Amniotic epithelial cell (primary cell): ENCODE measurements at regions not wholly inside any gene's neighbourhood (a gene's known extent, or its start where the extent isn't known, plus 50 kb on each side); places are given as distances from the start of the nearest gene placed in this dataset.
"Not testable (repeated sequence)": the region's sequence is repeated elsewhere in the genome, so short reads cannot be mapped to it uniquely, and the experiment has no call there.

Experiments
- DNase-seq: peaks from one replicate; pipeline ENCODE4 v3.0.0-alpha.2; 2010; ENCODE audit warnings: low read depth

DNA sequence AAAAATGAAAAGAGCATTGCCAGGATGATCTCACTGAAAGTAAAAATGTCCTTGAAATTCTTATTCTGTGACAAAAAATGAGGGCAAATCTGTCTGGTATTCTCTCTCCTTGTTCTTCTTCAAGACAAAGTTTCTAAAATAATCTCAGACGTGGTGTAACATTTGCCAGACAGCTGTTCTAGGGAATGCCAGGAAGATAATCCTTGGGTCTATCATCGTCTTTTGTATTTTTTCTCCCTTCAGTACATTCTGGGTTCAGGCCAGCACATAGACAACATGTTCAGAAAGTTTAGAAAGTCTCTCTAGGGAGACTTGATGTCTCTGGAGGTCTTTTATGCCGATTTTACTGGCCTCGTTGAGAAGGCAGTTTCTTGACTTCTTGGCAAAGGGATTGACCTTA lies 121.2 kb upstream of the HES1 start:
- no peak for DNase-seq

DNA sequence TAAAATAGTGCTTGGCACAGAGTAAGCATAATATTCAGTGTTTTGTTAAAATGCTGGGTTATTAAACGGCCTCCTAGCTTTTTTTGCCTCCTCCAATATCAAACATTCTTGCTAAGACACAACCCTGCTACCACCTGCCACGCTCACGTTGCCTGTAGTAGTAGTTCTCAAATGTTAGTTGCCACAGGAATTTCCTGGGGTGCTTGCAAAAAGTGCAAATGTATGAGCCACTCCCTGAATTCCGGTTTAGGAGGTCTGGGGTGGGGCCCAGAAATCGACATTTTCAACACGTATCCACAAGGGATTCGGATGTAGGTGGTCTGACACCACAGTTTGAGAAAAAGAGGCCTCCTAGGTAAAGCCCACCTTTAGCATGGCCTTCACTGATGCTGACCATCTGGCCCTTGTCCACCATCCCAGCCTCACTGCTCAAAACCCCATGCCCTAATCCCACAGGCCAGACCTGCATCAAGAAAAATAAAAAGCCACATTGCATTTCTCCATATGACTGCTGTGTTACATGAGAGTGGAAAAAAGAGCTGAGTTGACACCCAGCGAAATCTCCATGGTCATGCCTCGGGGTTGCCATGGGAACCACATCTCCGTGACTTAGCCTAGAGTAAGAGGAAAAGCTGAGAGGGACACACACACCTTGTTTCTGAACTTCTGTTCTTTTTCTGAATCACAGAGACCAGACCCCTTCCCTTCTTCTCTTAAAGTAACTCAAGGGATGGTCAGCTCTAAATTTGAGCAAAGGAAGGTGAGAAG lies 116.4 kb upstream of the HES1 start:
- no peak for DNase-seq

DNA sequence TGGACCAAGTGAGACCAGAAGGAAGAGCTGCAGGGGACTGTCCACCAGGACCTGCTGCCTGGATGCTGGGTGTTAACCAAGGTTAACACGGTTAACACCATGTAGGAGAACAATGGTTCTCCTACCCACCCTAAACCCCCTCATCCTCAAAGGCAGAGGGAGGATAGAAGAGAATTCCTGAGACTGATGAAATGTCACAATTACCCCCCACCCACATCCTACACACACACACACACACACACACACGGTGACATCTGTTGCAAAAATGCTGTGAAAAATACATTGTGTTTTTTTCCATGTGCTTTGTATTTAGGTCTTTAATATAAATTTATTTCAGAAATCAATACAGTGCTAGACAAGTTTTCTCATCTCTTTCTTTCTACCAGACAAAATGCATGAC lies 113.9 kb upstream of the HES1 start:
- no peak for DNase-seq

DNA sequence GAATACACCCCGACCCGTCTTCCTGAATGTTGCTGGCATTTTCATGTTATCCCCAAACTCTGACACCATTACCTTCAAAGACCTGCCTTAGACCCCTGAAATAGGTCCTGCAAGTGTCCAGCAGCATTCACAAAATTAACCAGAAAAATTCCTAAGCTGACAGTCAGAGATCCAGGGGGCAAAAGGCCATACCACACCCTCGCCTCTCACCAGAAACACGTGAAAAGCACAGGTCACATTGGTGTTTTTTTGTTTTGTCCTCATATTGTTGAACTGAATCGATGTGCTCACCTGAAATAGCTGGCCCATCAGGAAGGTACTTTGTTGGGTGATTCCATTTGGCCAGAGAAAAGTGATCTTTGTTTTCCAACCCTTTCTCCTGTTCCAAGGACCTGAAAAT lies 113.1 kb upstream of the HES1 start:
- DNase-seq, result no peak

DNA sequence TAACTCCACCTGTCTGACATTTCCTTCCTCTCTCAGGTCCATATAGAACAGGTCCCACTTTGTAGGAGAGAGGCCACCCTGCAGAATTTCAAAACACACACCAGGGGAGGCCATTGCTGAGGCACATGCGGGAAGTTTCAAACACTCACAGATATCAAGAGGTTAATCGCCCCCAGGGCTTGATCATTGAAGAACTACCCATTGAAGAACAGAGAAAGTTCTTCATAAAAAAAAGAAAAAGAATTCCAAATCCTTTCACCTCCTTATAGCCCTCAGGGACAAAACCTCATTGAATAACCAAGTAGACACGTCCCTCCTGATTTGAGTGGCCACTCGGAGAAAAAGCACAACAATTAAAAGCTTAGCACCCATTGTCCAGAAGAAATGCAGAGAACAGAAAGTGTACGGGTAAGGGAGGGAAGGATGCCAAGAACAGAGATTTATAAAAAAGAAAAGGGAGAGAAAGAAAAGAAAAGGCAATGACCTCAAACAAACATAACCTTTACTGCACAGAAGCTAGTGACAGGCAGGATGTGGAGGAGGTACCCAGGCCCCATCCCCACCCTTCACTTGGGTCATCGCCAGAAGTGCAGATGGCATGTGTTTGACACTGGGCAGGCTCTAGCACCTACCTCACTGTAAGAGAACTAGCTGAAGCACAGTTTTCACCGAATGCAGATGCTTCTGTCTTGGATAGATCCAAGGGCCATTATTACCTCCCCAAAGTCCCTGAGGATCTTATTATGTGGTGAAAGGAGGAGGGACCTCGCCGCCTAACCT lies 112.3 kb upstream of the HES1 start:
- no peak for DNase-seq

DNA sequence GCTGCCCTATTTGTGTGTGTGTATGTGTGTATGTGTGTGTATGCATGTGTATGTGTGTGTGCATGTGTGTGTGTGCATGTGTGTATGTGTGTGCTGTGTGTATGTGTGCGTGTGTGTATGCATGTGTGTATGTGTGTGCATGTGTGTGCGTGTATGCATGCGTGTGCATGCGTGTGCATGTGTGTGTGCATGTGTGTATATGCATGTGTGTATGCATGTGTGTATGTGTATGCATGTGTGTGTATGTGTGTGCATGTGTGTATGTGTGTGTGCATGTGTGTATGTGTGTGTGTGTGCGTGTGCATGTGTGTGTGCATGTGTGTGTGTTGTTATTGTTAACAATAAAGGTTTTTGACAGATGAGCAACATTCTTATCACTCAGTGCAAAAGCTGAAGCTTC lies 110.8 kb upstream of the HES1 start:
- no peak for DNase-seq

DNA sequence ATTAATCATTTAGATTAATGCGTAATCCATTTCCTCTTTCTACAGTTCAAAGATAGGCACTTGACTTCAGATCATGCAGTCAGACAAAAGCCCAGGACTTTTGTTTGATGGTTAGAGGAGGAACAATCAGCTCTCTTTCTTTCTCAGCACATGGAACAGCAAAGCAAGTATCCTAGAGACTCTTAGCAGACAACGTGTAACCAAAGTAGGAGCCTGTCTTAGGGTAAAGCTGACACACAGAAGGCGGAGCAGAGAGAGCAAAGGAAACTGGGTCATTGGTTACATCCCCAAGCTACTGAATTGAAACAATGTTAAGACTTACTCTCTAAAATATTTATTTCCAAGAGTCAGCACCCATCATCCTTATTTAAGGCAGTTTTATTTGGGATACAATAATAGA lies 110.0 kb upstream of the HES1 start:
- DNase-seq, result no peak

DNA sequence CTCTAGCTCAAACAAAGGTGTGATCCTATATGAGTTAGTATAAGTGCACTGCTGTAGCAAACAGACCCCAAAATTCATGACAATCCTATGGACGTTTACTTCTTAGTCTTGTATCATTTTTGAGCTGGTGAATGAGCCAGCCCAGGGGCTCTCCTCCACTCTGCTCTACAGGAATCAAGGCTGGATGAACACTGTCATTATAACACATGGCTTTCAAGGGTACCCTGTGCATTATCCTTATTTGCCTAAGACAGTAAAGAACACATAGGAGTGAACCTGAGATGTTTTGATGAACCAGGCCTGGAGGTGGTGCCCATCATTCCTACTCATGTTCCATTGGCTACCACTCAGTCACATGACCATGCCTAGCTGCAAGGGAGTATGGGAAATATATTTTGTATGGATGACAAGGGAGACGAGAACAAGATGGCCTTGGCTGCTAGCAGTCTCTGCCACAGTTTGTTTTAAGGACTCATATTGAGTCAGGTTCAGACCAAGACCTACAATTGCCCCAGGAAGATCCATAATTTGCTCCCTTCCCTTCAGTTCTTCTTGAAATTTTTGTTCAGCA lies 107.4 kb upstream of the HES1 start:
- no peak for DNase-seq

DNA sequence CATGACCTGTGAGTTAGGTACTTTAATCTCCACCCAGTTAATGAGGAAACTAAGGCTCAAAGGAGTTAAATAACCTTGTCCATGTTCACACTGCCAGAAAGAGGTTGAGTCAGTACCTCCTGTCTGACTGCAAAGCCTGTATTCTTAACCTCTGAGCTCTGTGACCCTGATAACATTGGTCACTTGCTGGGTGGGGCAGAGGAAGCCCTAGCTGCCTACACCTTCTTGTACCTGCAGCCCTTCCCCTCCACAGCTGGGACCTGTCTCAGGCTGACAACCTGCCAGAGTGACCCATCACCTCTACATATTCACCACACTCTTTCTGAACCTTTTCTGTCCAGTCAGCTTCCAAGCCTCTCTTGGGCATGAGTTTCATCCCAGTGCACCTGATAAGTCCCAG lies 106.1 kb upstream of the HES1 start:
- DNase-seq, result no peak

DNA sequence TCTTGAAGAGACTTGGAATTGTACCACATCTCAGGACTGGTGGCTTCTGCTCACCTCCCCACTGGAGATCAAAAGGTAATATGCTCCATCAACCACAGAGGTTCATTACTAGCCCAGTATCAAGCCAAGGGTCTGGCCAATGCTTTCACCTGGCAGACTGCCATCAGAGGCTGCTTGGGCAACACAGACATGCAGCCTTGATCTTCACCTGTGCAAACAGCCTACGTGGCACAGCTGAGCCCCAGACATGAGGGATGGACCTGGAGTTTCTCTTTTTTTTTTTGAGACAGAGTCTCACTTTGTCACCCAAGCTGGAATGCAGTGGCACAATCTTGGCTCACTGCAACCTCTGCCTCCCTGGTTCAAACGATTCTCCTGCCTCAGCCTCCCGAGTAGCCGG lies 105.6 kb upstream of the HES1 start:
- no peak for DNase-seq

DNA sequence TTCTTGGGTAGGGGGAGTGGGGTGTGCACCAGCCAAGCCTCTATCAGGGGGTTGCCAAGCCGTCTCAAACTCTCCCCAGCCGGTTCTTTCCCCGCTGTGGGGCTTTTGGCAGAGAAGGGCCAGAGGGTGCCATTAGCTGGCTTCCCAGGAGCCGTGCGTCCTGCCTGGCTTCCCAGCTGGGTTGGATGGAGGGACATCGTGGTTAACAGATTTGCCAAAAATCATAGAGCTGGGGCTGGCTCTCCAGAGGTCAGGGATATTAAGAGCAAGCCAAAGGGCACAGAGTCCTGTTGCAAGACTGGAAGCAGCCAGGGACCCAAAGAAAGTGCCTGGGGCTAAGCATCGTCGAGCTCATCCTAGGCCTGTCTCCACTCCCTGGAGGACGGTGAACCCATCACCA lies 104.6 kb upstream of the HES1 start:
- DNase-seq, result no peak

DNA sequence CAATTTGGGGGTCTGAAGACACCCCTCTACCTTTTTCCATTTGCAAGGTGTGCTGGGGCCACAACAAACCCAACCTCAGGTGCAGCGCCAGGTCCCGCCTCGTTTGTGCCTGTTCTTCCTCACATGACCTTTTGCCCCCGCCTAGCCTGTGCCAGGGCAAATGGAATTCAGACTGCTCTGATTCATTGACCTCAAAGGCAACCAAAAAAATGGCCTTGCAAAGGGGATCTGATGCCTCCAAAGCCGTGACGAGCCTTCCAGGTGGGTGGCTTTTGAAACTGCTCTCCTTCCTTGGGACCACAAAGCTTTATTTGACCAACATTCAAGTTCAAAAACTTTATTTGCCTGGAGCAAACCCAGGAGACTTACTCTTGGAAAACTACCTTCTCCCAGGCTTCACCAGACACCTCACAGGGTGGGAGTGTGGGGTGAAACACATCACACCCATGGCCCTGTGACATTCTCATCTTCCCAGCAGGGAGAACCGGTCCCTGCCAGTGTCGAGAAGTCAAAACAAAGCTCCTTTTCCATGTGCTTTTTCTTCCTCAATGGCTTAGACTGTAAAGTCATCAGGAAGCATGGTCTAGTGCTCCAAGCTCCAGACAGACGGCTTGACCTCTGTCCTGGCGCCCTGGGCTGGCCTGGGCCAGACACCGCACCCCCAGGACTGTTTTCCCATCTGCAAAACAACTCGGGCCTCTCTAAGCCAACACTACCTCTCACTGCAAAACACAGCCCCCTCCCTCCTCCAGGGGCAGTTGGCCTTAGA lies 103.9 kb upstream of the HES1 start:
- peak; percentile 27 for DNase-seq

DNA sequence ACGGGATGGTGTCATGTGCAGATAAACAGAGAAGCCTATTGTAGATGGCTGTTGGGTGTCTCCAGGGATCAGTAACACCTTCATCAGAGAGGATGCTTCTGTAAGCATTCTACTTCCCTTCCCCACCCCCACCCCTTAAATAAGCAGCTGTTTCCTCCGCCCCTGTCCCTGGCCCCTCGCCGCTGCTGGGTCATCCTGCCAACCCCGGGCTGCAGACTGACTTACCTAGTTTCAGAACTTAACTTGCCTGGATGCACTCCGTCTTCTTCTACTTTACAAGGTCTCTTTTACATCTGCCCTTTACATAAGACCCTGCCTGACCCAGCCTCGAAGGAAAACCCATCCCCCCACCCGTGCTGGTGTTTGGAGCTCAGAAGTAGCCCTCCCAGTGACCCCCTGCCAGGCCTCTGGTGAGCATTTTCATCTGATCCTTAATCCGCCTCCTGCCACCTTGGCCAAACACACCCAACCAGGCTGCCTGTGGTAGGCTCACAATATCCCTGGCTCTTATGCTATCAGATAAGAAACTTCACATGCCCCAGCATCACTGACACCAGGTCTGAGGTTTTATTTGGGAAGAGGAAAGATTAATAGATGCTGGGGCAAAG lies 103.0 kb upstream of the HES1 start:
- no peak for DNase-seq

DNA sequence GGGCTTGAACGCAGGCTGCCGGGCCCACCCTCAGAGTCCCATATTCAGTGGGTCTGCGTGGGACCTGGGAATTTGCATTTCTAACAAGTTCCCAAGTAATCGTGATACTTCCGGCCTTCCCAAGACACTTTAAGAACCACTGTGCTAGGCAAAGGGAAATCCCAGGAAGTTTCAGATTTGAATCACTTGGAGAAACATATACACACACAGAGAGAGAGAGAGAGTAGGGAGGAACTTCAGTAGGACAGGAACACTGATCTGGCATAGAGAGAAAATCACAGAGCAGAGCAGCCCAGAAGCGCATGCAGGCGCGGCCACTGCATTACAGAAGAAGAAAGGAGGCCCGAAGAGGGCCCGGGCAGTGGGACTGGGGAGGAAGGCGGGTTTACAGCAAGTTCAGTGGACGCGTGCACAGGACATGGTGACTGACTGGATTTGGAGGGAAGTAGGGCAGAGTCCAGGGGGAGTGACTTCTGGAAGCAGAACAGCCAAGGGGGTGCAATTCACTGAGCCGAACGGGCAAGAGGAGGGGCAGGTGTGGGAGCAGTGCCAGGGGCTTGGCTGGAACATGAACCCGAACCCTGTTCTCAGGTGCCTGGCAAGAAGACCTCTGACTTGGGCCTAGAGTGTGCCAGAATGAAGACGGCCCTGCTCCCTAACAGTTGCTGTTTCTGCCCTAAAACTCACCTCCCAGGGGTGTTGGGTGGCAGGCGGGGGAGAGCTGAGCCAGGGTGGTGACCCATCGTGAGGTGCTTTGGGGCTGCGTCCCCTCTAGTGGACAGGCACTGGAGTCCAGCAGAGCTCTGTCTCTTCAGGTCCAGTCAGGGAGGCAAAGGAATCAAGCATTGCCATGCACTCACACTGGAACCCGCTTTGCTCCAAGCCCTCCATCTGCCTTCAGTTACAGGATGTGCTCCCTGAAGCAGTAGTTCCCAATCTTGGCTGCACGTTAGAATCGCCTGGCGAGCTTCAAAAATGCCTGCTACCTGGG lies 101.3 kb upstream of the HES1 start:
- no peak for DNase-seq

DNA sequence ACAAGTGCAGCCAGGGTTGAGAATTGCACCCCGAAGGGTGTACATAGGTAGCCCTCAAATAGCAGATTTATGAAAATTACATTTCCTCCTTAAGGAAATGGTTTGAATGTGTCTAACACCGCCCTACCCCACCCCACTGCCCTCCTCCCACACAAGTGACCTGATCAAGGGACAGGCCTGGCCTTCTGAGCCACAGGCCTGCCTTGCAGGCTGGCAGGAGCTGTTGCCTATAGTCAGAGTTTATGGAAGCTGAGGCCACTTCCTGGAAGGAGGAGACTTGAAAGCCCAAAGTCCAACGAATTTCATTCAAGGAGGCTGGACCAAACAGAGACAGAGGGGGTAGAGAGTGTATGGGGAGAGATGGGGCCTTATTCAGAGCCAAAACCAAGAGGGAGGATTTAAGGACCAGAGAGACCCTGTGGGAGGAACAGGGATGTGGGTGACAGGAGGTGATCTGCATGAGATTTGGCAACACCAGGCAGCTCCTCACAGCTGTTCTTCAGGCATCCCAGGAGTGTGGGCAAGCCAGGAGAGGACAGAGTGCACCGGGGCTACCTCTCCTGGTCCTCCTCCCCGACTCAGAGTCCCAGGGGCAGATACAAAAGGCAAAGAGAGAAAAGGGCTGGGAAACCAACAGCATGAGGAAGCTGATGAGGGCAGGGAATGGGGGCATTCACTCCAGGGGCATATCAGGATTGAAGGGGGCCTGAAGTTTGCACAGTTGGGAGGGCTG lies 100.4 kb upstream of the HES1 start:
- DNase-seq, result no peak

DNA sequence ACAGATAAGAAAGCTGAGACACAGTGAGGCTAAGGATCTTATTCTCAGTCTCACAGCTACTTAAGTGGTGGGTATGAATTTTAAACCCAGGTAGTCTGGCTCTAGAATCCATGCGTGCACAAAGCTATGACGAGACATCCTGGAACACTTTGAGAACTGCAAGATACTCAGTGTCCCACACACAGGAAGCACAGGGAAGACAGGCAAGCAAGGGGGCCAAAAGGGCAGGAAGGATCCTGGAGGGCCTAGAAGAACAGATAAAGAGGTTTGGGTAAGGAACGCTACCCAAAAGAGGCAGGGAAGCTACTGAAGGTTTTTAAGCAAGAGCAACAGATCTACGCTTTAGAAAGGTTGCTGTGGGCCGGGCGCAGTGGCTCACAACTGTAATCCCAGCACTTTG lies 99.1 kb upstream of the HES1 start:
- DNase-seq, result no peak

DNA sequence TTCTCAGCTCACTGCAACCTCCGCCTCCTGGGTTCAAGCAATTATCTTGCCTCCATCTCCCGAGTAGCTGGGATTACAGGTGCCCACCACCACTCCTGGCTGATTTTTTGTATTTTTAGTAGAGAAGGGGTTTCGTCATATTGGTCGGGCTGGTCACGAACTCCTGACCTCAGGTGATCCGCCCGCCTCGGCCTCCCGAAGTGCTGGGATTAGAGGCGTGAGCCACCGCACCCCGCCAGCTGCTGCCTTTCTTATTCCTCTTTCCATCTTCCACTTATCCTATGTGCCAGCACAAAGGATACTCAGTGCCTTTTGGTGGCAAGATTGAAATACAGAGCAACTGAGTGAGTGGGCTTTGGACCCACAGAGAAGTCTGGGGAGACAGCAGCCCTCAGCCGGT lies 97.6 kb upstream of the HES1 start:
- DNase-seq, result not testable (repeated sequence)

DNA sequence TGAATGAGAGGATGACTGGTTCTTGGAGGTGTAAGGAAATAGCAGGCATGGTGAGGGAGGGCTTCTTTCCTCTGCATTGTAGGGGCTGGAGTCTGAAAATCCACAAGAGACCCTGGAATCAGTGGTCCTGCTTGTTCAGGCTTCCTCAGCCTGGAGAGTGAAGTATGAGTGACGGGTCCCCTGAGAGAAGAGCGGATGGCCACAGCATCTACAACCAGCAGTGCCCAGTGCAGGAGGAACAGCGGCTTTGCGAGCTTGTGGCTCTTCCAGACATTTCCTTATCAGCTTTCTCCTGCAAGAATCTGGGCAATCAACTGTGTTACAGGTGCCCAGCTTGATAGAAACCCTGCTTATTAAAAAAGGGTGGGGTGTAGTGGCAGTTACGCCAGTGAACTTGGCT lies 97.0 kb upstream of the HES1 start:
- DNase-seq, result no peak

DNA sequence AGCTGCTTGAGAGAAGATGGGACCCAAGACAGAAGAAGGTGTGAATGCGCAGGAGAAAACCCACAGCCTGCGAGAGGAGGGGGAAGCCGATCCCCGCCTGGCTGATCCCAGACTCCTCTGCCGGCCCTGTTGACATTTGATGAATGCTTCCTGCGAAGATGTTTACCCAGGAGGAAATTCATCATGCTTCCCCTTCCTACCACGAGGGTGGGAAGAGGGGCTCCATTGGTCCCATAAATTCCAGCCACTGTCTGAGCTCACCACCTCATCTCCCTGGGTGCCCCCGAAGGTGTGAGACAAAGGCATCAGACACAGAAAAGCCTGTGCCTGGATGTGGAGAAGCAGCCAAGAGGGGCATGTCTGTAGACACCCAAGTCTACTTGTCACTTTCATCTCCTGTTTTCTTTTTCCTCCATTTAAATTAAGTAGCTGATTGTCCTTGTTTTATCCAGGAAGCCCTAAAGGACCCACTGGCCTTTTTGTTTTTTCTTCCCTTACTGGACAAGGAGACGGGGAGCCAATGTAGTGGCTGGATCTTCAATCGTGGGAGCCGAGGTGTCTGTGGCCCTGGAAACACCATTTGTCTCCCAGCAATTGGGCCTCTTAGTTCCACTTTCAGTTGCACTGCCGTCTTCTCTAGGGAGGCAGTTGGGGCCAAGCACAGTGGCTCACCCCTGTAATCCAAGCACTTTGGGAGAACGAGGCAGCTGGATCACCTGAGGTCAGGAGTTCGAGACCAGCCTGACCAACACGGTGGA lies 95.3 kb upstream of the HES1 start:
- DNase-seq, result no peak

DNA sequence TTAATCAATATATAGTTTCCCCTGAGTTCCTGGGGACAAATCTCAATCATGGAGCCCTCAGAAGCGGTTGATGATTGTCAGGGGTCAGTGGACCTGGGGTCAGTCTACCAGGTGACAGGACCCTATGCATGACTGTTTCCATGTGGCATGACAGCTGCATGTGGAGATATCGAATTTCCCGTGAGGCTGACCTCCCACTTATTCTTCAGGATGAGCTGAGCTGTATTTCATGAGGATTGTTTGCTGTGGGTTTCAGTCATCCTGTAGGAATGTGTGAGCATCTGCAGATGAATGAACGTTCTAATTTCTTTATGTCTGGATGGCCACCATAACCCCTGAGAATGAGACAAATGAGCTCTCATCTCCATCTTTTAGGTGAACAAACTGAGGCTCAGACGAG lies 93.0 kb upstream of the HES1 start:
- DNase-seq, result peak; percentile 85
